ENCODE measurements at regions not wholly inside any gene's neighbourhood (a gene's known extent, or its start where the extent isn't known, plus 50 kb on each side); places are given as distances from the start of the nearest gene placed in this dataset.
A peak's percentile ranks its signal among the peaks of the same experiment; 100 is the strongest.

DNA sequence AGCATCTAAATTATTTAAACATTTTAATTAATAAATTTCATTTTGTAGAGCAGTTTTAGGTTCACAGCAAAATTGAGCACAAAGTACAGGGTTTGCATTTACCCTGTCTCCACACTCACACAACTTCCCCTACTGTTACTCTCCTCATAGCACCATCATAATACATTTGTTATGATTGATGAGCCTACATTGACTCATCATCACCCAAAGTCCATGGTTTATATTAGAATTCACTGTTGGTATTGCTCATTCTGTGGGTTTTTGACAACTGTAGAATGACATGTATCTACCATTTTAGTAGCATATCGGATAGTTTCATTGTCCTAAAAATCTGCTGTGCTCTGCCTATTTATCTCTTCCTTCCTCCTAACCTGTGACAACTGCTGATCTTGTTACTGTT, 411.1 kb upstream of the MPDZ start:
- TF ChIP-seq, protein P1, sequence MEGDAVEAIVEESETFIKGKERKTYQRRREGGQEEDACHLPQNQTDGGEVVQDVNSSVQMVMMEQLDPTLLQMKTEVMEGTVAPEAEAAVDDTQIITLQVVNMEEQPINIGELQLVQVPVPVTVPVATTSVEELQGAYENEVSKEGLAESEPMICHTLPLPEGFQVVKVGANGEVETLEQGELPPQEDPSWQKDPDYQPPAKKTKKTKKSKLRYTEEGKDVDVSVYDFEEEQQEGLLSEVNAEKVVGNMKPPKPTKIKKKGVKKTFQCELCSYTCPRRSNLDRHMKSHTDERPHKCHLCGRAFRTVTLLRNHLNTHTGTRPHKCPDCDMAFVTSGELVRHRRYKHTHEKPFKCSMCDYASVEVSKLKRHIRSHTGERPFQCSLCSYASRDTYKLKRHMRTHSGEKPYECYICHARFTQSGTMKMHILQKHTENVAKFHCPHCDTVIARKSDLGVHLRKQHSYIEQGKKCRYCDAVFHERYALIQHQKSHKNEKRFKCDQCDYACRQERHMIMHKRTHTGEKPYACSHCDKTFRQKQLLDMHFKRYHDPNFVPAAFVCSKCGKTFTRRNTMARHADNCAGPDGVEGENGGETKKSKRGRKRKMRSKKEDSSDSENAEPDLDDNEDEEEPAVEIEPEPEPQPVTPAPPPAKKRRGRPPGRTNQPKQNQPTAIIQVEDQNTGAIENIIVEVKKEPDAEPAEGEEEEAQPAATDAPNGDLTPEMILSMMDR (IDR thresholded peaks at IDR 0.05; ENCODE audit: insufficient read depth, low read depth, low read length, missing control alignments), result no peak
- DNase-seq (ENCODE audit: low read depth), result peak; percentile 56
- H3K4me3 ChIP-seq (ENCODE audit: low read length), result no peak overlapping the region

DNA sequence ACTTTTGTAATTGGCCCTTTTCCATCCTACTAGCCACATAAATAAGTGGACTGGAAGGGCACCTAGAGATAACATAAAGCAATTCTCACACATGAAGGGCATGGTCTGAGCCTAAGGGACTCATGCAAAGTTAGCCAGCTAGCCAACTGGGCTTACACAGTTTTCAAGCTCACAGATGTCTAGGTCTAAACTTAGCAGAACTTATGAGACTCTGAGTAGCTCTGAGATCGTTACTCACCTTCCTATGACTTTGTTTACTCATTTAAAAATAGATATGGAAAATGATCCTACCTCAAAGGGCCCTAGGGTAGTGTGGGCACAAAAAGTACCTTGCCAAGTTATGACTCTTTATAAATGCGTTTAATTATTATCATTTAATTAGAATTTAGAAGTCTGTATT, 410.4 kb upstream of the MPDZ start:
- peak; percentile 19 for DNase-seq (ENCODE audit: low read depth)
- no peak overlapping the region for H3K4me3 ChIP-seq (ENCODE audit: low read length)
- TF ChIP-seq, protein P1 (IDR thresholded peaks at IDR 0.05; ENCODE audit: insufficient read depth, low read depth, low read length, missing control alignments), result no peak

DNA sequence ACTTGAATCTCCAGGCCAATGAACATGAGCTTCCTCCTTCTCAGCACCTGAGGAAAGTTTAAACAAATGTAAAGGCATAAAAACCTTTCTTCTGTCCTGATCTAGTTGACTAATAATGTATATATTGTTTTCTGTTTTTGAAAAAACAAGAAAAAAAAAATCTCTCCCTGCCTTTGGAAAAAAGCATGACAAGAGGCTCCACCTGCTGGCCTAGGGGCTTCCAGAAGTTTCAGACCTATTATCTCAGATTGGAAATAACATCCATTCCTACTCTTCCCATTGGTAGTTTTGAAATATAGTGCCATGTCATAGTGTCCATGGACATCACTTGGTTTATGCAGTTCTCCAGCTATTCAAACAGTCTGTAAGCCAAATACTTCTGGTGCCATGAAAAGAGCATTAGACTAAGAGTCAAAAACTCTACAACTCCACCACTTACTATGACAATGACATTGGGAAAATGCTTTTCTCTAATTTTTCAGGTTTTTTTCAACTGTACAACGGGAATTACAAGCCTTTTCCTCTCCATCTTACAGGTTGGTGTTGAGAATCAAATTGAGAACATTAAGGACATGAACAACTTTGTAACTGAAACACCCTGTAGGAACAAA, 409.6 kb upstream of the MPDZ start:
- peak; percentile 39 for DNase-seq (ENCODE audit: low read depth)
- no peak overlapping the region for H3K4me3 ChIP-seq (ENCODE audit: low read length)
- TF ChIP-seq, protein P1 (IDR thresholded peaks at IDR 0.05; ENCODE audit: insufficient read depth, low read depth, low read length, missing control alignments), result peak; percentile 55

DNA sequence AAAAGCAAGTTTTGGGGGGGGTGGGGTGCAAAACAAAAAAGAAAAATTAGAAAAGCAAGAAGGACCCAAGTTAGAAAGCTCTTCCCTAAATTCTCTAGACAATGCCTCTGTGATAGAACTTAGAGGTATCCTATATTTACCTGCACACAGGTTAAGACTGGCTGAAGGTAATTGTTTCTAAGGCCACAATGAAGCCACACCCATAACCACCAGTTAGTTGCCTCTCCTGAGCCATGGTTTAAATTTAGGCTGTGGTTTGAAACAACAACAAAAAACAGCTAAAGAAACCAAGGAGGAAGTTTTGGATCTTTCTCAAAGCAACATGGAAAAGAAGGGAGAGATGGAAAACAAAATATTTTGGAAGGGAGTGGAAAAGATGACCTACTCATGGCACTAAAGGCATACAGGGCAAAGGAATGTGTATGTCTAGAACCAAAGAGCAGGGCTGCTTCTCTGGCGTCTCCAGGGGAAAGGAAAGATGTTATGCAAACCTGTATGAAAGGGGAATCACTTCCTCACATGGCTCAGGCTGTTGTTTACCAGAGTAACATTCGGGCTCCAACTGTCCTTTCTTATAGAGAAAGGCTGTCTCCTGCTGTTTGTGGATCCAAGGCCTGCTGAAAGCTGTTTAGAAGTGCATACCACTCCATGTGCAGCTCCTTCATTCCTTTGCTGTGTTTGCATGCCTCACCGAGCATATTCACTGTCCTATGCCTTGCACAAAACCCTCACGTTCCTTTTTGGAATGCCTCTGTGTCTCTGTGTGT, 408.9 kb upstream of the MPDZ start:
- DNase-seq (ENCODE audit: low read depth), result no peak
- no peak overlapping the region for H3K4me3 ChIP-seq (ENCODE audit: low read length)
- TF ChIP-seq, protein P1 (IDR thresholded peaks at IDR 0.05; ENCODE audit: insufficient read depth, low read depth, low read length, missing control alignments), result no peak

DNA sequence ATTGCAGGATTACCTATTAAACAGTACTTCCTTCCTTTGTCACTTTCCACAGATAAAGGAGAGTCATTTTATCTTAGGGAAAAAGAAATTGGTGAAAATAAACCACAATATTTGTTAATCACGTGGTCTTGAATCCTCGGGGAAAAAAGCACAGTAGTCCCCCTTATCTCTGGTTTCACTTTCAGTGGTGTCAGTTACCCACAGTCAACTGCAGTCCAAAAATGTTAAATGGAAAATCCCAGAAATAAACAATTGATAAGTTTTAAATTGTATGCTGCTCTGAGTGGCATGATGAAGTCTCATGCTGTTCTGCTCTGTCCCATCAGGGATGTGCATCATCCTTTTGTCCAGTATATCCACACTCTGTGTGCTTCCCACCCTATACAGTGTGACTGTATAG, 405.2 kb upstream of the MPDZ start:
- DNase-seq (ENCODE audit: low read depth), result no peak
- no peak overlapping the region for H3K4me3 ChIP-seq (ENCODE audit: low read length)
- TF ChIP-seq, protein P1 (IDR thresholded peaks at IDR 0.05; ENCODE audit: insufficient read depth, low read depth, low read length, missing control alignments), result no peak

DNA sequence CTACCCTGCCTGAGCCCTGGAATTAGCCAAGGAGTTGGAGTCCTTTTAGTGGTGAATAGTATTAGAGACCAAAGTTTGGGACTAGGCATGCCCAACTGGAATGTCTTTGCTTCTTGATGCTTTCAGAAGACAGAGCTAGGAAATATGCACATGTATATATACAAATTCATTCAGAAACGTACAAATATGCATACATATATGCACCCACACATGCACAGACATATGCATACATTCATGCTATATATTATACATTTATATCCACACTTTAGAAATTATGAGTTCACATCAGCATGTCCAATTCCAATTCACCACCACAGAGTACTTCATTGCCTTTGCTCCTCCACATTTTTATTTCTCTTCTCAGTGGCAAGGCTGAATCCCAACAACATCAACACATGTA, 398.3 kb upstream of the MPDZ start:
- DNase-seq (ENCODE audit: low read depth), result no peak
- TF ChIP-seq, protein P1 (IDR thresholded peaks at IDR 0.05; ENCODE audit: insufficient read depth, low read depth, low read length, missing control alignments), result no peak
- H3K4me3 ChIP-seq (ENCODE audit: low read length), result no peak overlapping the region

DNA sequence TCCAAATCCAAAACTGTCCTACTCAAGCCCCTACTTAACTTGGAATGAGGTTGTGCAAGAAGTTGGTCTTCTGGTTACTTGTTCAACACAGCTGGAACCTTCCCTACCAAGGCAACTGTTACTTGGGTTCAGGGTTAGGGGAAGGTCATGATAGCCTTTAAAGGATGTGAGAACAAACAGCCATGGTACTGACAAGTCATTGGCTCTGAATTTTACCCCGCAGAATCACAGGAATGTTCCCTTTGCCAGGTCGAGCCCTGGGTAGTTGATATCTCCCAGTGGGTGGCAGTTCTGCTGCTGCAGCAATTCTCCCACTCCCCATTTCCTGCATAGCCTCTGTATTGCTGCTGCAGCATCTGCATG, 396.1 kb upstream of the MPDZ start:
- no peak for DNase-seq (ENCODE audit: low read depth)
- H3K4me3 ChIP-seq (ENCODE audit: low read length), result no peak overlapping the region
- TF ChIP-seq, protein P1 (IDR thresholded peaks at IDR 0.05; ENCODE audit: insufficient read depth, low read depth, low read length, missing control alignments), result no peak

All from epithelial cell of esophagus (primary cell).